ENCODE measurements at regions not wholly inside any gene's neighbourhood (a gene's known extent, or its start where the extent isn't known, plus 50 kb on each side); places are given as distances from the start of the nearest gene placed in this dataset.

- Histone ChIP-seq H2AFZ (ENCODE audit: low read length) (no peak overlapping the region), H3K4me3 (ENCODE audit: extremely low read depth in 1 of 4, insufficient read depth in 2 of 4, low read depth in 3 of 4, low read length in 4 of 4) (no peak overlapping the region), H3K79me1 (ENCODE audit: low read depth, low read length) (no peaks in the 10 kb centered on the region), H3K27me3 (replicated peaks in 1 of 4; ENCODE audit: control insufficient read depth in 3 of 4, extremely low read depth in 1 of 4, insufficient read depth in 3 of 4, low read length in 3 of 4) (peaks cover 0 to 1% (median 0%) of the 10 kb centered on the region in 4 experiments; a peak in 1 of 7 replicates), H2BK12ac (ENCODE audit: low read depth, low read length) (no peak overlapping the region), H2AK5ac (ENCODE audit: low read depth, low read length) (no peak overlapping the region), H3K4me2 (ENCODE audit: insufficient read depth in 1 of 2, low read depth in 2 of 2, low read length in 2 of 2) (no peak overlapping the region), H3K4me1 (replicated peaks in 1 of 4; ENCODE audit: control insufficient read depth in 3 of 4, insufficient read depth in 4 of 4, low read length in 3 of 4) (peaks cover 0 to 5% (median 2%) of the 10 kb centered on the region in 4 experiments; a peak in 4 of 7 replicates), H3K23me2 (ENCODE audit: low read depth, low read length) (no peaks in the 10 kb centered on the region), H3K23ac (ENCODE audit: insufficient read length) (no peak overlapping the region), H3K56ac (replicated peaks; ENCODE audit: insufficient read length, low read depth, low read length) (no peak overlapping the region), H3K4ac (replicated peaks; ENCODE audit: insufficient read length, low read depth, low read length) (no peak overlapping the region), H3K9ac (replicated peaks in 1 of 4; ENCODE audit: extremely low read depth in 1 of 4, low read depth in 3 of 4, low read length in 3 of 4) (no peak overlapping the region), H2BK120ac (replicated peaks; ENCODE audit: low read depth, low read length) (no peak overlapping the region), H3K18ac (ENCODE audit: extremely low read depth, low read length) (no peak overlapping the region), H2BK15ac (ENCODE audit: low read length) (no peak overlapping the region), H2BK20ac (ENCODE audit: low read length) (no peak overlapping the region), H3K14ac (ENCODE audit: insufficient read length) (no peak overlapping the region), H3K36me3 (ENCODE audit: control insufficient read depth in 2 of 4, insufficient read depth in 4 of 4, low read length in 3 of 4) (no peaks in the 10 kb centered on the region), H4K5ac (ENCODE audit: insufficient read length, low read depth, low read length) (no peak overlapping the region), H4K8ac (ENCODE audit: extremely low read depth, insufficient read depth, low read length) (no peak overlapping the region), H3K79me2 (ENCODE audit: control insufficient read depth in 1 of 2, insufficient read depth in 2 of 2, low read length in 2 of 2) (no peaks in the 10 kb centered on the region), H4K20me1 (replicated peaks in 1 of 2; ENCODE audit: control insufficient read depth in 1 of 2, insufficient read depth in 2 of 2, low read length in 2 of 2) (no peaks in the 10 kb centered on the region), H3K9me3 (ENCODE audit: insufficient read depth in 2 of 2, low read depth in 1 of 2, low read length in 1 of 2) (no peaks in the 10 kb centered on the region), H3K27ac (ENCODE audit: low read depth, low read length) (no peak overlapping the region), H2BK5ac (ENCODE audit: low read depth, low read length) (no peak overlapping the region), H4K91ac (replicated peaks; ENCODE audit: insufficient read length, low read length) (no peak overlapping the region)
- WGBS, 2 experiments (ENCODE audit: extremely low coverage in 1 of 2, insufficient coverage in 1 of 2, insufficient read length in 1 of 2, insufficient replicate concordance in 2 of 2, low coverage in 1 of 2, low lambda C conversion rate in 2 of 2, missing lambda C conversion rate in 1 of 2): 95% methylated on average over 3 of the region's 3 CpGs; no CpG with 5 or more reads in 1 of the 2 experiments
- FAIRE-seq (no peak), DNase-seq (ENCODE audit: low read depth in 1 of 2, low spot score in 2 of 2) (no peak)
- CTCF ChIA-PET (ENCODE audit: partially characterized antibody): interaction anchor here (1.1 kb wide), 1 partner anchor 57 kb away, joined by 3 read pairs; no protein-coding TSS in a partner anchor
- POLR2A ChIA-PET (ENCODE audit: partially characterized antibody): no interaction called here
- TF ChIP-seq, protein P1, sequence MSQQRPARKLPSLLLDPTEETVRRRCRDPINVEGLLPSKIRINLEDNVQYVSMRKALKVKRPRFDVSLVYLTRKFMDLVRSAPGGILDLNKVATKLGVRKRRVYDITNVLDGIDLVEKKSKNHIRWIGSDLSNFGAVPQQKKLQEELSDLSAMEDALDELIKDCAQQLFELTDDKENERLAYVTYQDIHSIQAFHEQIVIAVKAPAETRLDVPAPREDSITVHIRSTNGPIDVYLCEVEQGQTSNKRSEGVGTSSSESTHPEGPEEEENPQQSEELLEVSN (IDR thresholded peaks at IDR 0.05): no peak
- no peak for TF ChIP-seq GTF2F1 (IDR thresholded peaks at IDR 0.05; ENCODE audit: borderline replicate concordance, low read depth, low read length)
- TF ChIP-seq RAD21 (IDR thresholded peaks at IDR 0.05 in 1 of 2, conservative IDR thresholded peaks at IDR 0.05 in 1 of 2; ENCODE audit: low read depth in 2 of 2, low read length in 2 of 2): no peak
- no peak for TF ChIP-seq GABPA (IDR thresholded peaks at IDR 0.05; ENCODE audit: borderline replicate concordance, insufficient read depth, low read length)
- TF ChIP-seq SP2 (IDR thresholded peaks at IDR 0.05; ENCODE audit: low read length): no peak
- TF ChIP-seq RNF2 (IDR thresholded peaks at IDR 0.05; ENCODE audit: borderline replicate concordance, low read depth, low read length, missing control alignments, poor library complexity, severe bottlenecking): no peak
- TF ChIP-seq EP300 (IDR thresholded peaks at IDR 0.05; ENCODE audit: borderline replicate concordance in 1 of 2, low read depth in 2 of 2, low read length in 2 of 2): no peak
- TF ChIP-seq CTBP2 (IDR thresholded peaks at IDR 0.05; ENCODE audit: borderline replicate concordance, insufficient read depth, insufficient read length, low read length): no peak
- no peak for TF ChIP-seq POLR2AphosphoS5 (IDR thresholded peaks at IDR 0.05; ENCODE audit: low read depth, low read length)
These were observed 104.4 kb upstream of the MCTP2 start for GRCh38 chr15:94127006-94127405.

All from H1 (cell line).